ENCODE measurements at regions not wholly inside any gene's neighbourhood (a gene's known extent, or its start where the extent isn't known, plus 50 kb on each side); places are given as distances from the start of the nearest gene placed in this dataset.

DNA sequence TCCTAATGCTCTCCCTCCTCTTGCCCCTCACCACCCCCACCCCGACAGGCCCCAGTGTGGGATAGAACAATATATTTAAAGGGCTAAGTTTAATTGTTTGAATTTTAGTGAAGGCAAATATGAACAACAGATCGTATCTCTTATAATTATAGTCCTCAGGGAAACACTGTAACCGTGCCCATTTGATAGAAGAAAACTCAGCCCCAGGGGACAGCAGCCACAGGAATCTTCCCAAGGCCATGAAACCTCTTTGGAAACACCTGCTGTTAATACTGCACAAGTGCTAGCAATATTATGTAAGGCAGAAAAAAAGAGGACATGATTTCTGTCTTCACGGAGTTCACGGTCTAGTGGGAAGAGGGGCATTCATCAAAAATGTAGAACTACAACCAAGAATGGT, 142.2 kb downstream of the URB2 start:
- TF ChIP-seq, protein P1, sequence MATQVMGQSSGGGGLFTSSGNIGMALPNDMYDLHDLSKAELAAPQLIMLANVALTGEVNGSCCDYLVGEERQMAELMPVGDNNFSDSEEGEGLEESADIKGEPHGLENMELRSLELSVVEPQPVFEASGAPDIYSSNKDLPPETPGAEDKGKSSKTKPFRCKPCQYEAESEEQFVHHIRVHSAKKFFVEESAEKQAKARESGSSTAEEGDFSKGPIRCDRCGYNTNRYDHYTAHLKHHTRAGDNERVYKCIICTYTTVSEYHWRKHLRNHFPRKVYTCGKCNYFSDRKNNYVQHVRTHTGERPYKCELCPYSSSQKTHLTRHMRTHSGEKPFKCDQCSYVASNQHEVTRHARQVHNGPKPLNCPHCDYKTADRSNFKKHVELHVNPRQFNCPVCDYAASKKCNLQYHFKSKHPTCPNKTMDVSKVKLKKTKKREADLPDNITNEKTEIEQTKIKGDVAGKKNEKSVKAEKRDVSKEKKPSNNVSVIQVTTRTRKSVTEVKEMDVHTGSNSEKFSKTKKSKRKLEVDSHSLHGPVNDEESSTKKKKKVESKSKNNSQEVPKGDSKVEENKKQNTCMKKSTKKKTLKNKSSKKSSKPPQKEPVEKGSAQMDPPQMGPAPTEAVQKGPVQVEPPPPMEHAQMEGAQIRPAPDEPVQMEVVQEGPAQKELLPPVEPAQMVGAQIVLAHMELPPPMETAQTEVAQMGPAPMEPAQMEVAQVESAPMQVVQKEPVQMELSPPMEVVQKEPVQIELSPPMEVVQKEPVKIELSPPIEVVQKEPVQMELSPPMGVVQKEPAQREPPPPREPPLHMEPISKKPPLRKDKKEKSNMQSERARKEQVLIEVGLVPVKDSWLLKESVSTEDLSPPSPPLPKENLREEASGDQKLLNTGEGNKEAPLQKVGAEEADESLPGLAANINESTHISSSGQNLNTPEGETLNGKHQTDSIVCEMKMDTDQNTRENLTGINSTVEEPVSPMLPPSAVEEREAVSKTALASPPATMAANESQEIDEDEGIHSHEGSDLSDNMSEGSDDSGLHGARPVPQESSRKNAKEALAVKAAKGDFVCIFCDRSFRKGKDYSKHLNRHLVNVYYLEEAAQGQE (IDR thresholded peaks at IDR 0.05; ENCODE audit: insufficient replicate concordance, low read depth), result no peak
- TF ChIP-seq, protein P2, sequence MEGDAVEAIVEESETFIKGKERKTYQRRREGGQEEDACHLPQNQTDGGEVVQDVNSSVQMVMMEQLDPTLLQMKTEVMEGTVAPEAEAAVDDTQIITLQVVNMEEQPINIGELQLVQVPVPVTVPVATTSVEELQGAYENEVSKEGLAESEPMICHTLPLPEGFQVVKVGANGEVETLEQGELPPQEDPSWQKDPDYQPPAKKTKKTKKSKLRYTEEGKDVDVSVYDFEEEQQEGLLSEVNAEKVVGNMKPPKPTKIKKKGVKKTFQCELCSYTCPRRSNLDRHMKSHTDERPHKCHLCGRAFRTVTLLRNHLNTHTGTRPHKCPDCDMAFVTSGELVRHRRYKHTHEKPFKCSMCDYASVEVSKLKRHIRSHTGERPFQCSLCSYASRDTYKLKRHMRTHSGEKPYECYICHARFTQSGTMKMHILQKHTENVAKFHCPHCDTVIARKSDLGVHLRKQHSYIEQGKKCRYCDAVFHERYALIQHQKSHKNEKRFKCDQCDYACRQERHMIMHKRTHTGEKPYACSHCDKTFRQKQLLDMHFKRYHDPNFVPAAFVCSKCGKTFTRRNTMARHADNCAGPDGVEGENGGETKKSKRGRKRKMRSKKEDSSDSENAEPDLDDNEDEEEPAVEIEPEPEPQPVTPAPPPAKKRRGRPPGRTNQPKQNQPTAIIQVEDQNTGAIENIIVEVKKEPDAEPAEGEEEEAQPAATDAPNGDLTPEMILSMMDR (IDR thresholded peaks at IDR 0.05; ENCODE audit: insufficient read depth, low read length), result no peak
- TF ChIP-seq POLR2AphosphoS5 (IDR thresholded peaks at IDR 0.05; ENCODE audit: low read depth) (no peak), GABPA (IDR thresholded peaks at IDR 0.05; ENCODE audit: low read depth) (no peak), SPI1 (IDR thresholded peaks at IDR 0.05; ENCODE audit: borderline replicate concordance, low read depth) (no peak)

All from HL-60 (cell line).